GM23248 (cell line): ENCODE measurements at regions not wholly inside any gene's neighbourhood (a gene's known extent, or its start where the extent isn't known, plus 50 kb on each side); places are given as distances from the start of the nearest gene placed in this dataset.

Experiments
- EZH2 ChIP-seq: fragments of 200-600 bp; sonication (generic); IDR thresholded peaks from 2 replicates; pipeline ENCODE4 v1.6.1; 2018; ENCODE audit warnings: antibody characterized with exemption, mild to moderate bottlenecking; ENCODE audit not compliant: insufficient read depth, poor library complexity, severe bottlenecking
- EZH2phosphoT487 ChIP-seq: fragments of 200-600 bp; sonication (generic); IDR thresholded peaks from 2 replicates; pipeline ENCODE4 v1.6.1; 2018; ENCODE audit warnings: antibody characterized with exemption, moderate library complexity, mild to moderate bottlenecking, low read depth; ENCODE audit not compliant: insufficient read depth

- TF ChIP-seq EZH2 (no peak), EZH2phosphoT487 (no peak)
Measured at GRCh38 chr11:32259641-32260081, 168.8 kb downstream of the RCN1 start.
